H1 (cell line): ENCODE measurements at regions not wholly inside any gene's neighbourhood (a gene's known extent, or its start where the extent isn't known, plus 50 kb on each side); places are given as distances from the start of the nearest gene placed in this dataset.

Experiments used
- CTCF ChIA-PET: fragments of 300-600 bp; sonication (Branson Sonifier 250); formaldehyde crosslinking; loops from one replicate; lab custom pipeline; 2021; ENCODE audit not compliant: partially characterized antibody; lab: Charles Lee
- POLR2A ChIA-PET: fragments of 300-600 bp; sonication (Branson Sonifier 250); formaldehyde crosslinking; loops from one replicate; lab custom pipeline; 2021; ENCODE audit warnings: inconsistent platforms; ENCODE audit not compliant: partially characterized antibody; lab: Charles Lee
- DNase-seq, 2 experiments: peaks; one replicate each; pipeline versions ENCODE4 v3.0.0 to v3.0.0-alpha.2; 2010 to 2022; ENCODE audit warnings: low spot score in 2 of 2, low read depth in 1 of 2, mixed read lengths in 1 of 2
- FAIRE-seq: peaks from 2 replicates; lab custom pipeline; 2011; peaks lifted over from hg19 to GRCh38; lab: Jason Lieb, UNC
- H2AFZ ChIP-seq: 2 replicates; pipeline ENCODE4 v1.8.1; 2012; ENCODE audit warnings: low read length, inconsistent platforms
- H2AK5ac ChIP-seq: 2 replicates; pipeline ENCODE4 v1.6.1; 2013; ENCODE audit warnings: low read depth, low read length
- H2BK120ac ChIP-seq: replicated peaks from 2 replicates; pipeline ENCODE3; 2013; ENCODE audit warnings: low read depth, low read length, inconsistent platforms
- H2BK12ac ChIP-seq: 2 replicates; pipeline ENCODE4 v1.6.1; 2013; ENCODE audit warnings: low read depth, low read length
- H2BK15ac ChIP-seq: 2 replicates; pipeline ENCODE4 v1.6.1; 2013; ENCODE audit warnings: low read length
- H2BK20ac ChIP-seq: 2 replicates; pipeline ENCODE4 v1.6.1; 2013; ENCODE audit warnings: low read length
- H2BK5ac ChIP-seq: 2 replicates; pipeline ENCODE4 v1.6.1; 2013; ENCODE audit warnings: low read depth, low read length
- H3K14ac ChIP-seq: 2 replicates; pipeline ENCODE4 v1.6.1; 2013; ENCODE audit warnings: inconsistent platforms; ENCODE audit not compliant: insufficient read length
- H3K18ac ChIP-seq: 2 replicates; pipeline ENCODE4 v1.6.1; 2013; ENCODE audit warnings: low read length; ENCODE audit errors: extremely low read depth
- H3K23ac ChIP-seq: 2 replicates; pipeline ENCODE4 v1.6.1; 2013; ENCODE audit warnings: inconsistent platforms; ENCODE audit not compliant: insufficient read length
- H3K23me2 ChIP-seq: 2 replicates; pipeline ENCODE4 v1.6.1; 2013; ENCODE audit warnings: low read depth, low read length
- H3K27ac ChIP-seq: 2 replicates; pipeline ENCODE4 v1.6.1; 2011; ENCODE audit warnings: low read depth, low read length, inconsistent platforms
- H3K27me3 ChIP-seq, 4 experiments: replicated peaks in 1 of 4; 1 replicate in 1 of 4; 2 replicates in 3 of 4; pipeline versions ENCODE4 v1.6.1 to v1.8.1; 2011 to 2013; ENCODE audit warnings: low read length in 3 of 4, mild to moderate bottlenecking in 3 of 4, inconsistent platforms in 2 of 4, mixed read lengths in 2 of 4, moderate library complexity in 1 of 4; ENCODE audit not compliant: control insufficient read depth in 3 of 4, insufficient read depth in 3 of 4; ENCODE audit errors: extremely low read depth in 1 of 4
- H3K36me3 ChIP-seq, 4 experiments: 2 replicates each; pipeline versions ENCODE4 v1.6.1 to v1.8.1; 2011 to 2013; ENCODE audit warnings: mild to moderate bottlenecking in 4 of 4, low read length in 3 of 4, moderate library complexity in 2 of 4, control low read depth in 1 of 4, inconsistent platforms in 1 of 4; ENCODE audit not compliant: insufficient read depth in 4 of 4, control insufficient read depth in 2 of 4
- H3K4ac ChIP-seq: replicated peaks from 2 replicates; pipeline ENCODE3; 2013; ENCODE audit warnings: low read length, low read depth, mixed read lengths, inconsistent platforms; ENCODE audit not compliant: insufficient read length
- H3K4me1 ChIP-seq, 4 experiments: replicated peaks in 1 of 4; 1 replicate in 1 of 4; 2 replicates in 3 of 4; pipeline versions ENCODE4 v1.6.1 to v1.8.1; 2011 to 2013; ENCODE audit warnings: low read length in 3 of 4, inconsistent platforms in 2 of 4, mixed read lengths in 1 of 4; ENCODE audit not compliant: insufficient read depth in 4 of 4, control insufficient read depth in 3 of 4
- H3K4me2 ChIP-seq, 2 experiments: 2 replicates each; pipeline versions ENCODE4 v1.6.1 to v1.8.1; 2011 to 2013; ENCODE audit warnings: low read depth in 2 of 2, low read length in 2 of 2, control low read depth in 1 of 2, inconsistent platforms in 1 of 2, mild to moderate bottlenecking in 1 of 2; ENCODE audit not compliant: insufficient read depth in 1 of 2
- H3K4me3 ChIP-seq, 4 experiments: fragments of 200-600, 300-600 bp in 1 of 4; sonication (generic), shearing (Covaris generic), sonication (Bioruptor Twin) in 1 of 4; 2 replicates each; pipeline versions ENCODE4 v1.5.1 to v1.8.1; 2011 to 2016; ENCODE audit warnings: low read length in 4 of 4, low read depth in 3 of 4, control low read depth in 2 of 4, inconsistent platforms in 2 of 4, mild to moderate bottlenecking in 2 of 4, mixed read lengths in 1 of 4, moderate library complexity in 1 of 4; ENCODE audit not compliant: insufficient read depth in 2 of 4; ENCODE audit errors: extremely low read depth in 1 of 4
- H3K56ac ChIP-seq: replicated peaks from 2 replicates; pipeline ENCODE3; 2013; ENCODE audit warnings: low read depth, mild to moderate bottlenecking, mixed read lengths, low read length, inconsistent platforms; ENCODE audit not compliant: insufficient read length
- H3K79me1 ChIP-seq: 2 replicates; pipeline ENCODE4 v1.6.1; 2013; ENCODE audit warnings: low read depth, low read length, control low read depth
- H3K79me2 ChIP-seq, 2 experiments: 2 replicates each; pipeline versions ENCODE4 v1.6.1 to v1.8.1; 2012 to 2013; ENCODE audit warnings: low read length in 2 of 2, mild to moderate bottlenecking in 2 of 2, inconsistent platforms in 1 of 2; ENCODE audit not compliant: insufficient read depth in 2 of 2, control insufficient read depth in 1 of 2
- H3K9ac ChIP-seq, 4 experiments: replicated peaks in 1 of 4; 1 replicate in 1 of 4; 2 replicates in 3 of 4; pipeline versions ENCODE4 v1.6.1 to v1.8.1; 2011 to 2013; ENCODE audit warnings: low read depth in 3 of 4, low read length in 3 of 4, control low read depth in 2 of 4, mild to moderate bottlenecking in 2 of 4, moderate library complexity in 2 of 4, inconsistent platforms in 1 of 4; ENCODE audit errors: extremely low read depth in 1 of 4
- H3K9me3 ChIP-seq, 2 experiments: 2 replicates each; pipeline versions ENCODE4 v1.6.1 to v1.8.1; 2012 to 2013; ENCODE audit warnings: mild to moderate bottlenecking in 2 of 2, moderate library complexity in 2 of 2, control low read depth in 1 of 2, inconsistent platforms in 1 of 2, low read depth in 1 of 2, low read length in 1 of 2, mixed read lengths in 1 of 2; ENCODE audit not compliant: insufficient read depth in 2 of 2
- H4K20me1 ChIP-seq, 2 experiments: replicated peaks in 1 of 2; 2 replicates each; pipeline versions ENCODE3 to v1.8.1; 2011 to 2013; ENCODE audit warnings: inconsistent platforms in 2 of 2, low read length in 2 of 2, mild to moderate bottlenecking in 1 of 2; ENCODE audit not compliant: insufficient read depth in 2 of 2, control insufficient read depth in 1 of 2
- H4K5ac ChIP-seq: 2 replicates; pipeline ENCODE4 v1.6.1; 2013; ENCODE audit warnings: low read length, low read depth, mixed read lengths, inconsistent platforms; ENCODE audit not compliant: insufficient read length
- H4K8ac ChIP-seq: 2 replicates; pipeline ENCODE4 v1.8.0; 2013; ENCODE audit warnings: mild to moderate bottlenecking, moderate library complexity, low read length, inconsistent platforms; ENCODE audit not compliant: insufficient read depth; ENCODE audit errors: extremely low read depth
- H4K91ac ChIP-seq: replicated peaks from 2 replicates; pipeline ENCODE3; 2013; ENCODE audit warnings: low read length, mixed read lengths, inconsistent platforms; ENCODE audit not compliant: insufficient read length
- GTF2F1 ChIP-seq: IDR thresholded peaks from 2 replicates; pipeline ENCODE4 v1.6.1; 2012; ENCODE audit warnings: low read depth, low read length, improper control_type of control experiment, borderline replicate concordance
- KDM1A ChIP-seq: fragments of 200-600, 300-600 bp; sonication (generic); IDR thresholded peaks from 2 replicates; pipeline ENCODE4 v1.7.1; 2016; ENCODE audit warnings: mild to moderate bottlenecking, low read length, borderline replicate concordance
- TEAD4 ChIP-seq: IDR thresholded peaks from 2 replicates; pipeline ENCODE4 v1.6.1; 2012; ENCODE audit warnings: low read depth, low read length, inconsistent platforms, mixed read lengths
- WGBS, 2 experiments: shearing (Covaris generic) in 1 of 2; methylation state at CpG; one replicate each; pipeline versions ENCODE4 v1.1.6 to v1.1.7; 2013 to 2015; ENCODE audit warnings: low lambda C conversion rate in 2 of 2, mixed read lengths in 2 of 2, inconsistent platforms in 1 of 2, low coverage in 1 of 2, missing lambda C conversion rate in 1 of 2; ENCODE audit not compliant: insufficient replicate concordance in 2 of 2, insufficient coverage in 1 of 2, insufficient read length in 1 of 2; ENCODE audit errors: extremely low coverage in 1 of 2, missing lambda C conversion rate in 1 of 2; 5-methylcytosine and 5-hydroxymethylcytosine counted together

DNA sequence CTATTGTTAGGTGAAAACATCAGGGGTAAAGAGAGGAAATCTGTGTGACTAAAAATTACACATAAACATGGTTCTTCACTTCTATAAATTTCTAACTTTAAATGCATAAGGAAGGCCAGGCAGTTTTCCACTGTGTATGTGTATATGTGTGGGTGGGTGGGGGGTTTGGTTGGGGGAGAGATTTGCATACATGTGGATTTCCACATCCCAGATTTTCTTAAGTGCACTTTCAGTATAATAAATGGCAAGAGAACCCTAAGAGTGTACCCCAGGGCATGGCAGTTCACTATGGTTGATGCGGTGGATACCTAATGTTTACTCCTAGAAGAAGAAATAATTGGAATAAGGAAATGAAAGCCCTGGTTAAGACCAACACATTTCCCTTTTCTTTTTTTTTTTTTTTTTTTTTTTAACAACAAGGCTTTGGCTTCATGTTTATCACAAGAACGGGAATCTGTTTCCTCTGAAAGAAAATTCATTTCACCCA is 451.8 kb upstream of the CCL2 start:
- Histone ChIP-seq H3K9ac (no peak overlapping the region), H2BK5ac (no peak overlapping the region), H3K23ac (no peak overlapping the region), H3K56ac (no peak overlapping the region), H3K14ac (no peak overlapping the region), H3K9me3 (no peaks in the 10 kb centered on the region), H2BK15ac (no peak overlapping the region), H2BK12ac (no peak overlapping the region), H4K20me1 (no peaks in the 10 kb centered on the region), H3K36me3 (no peaks in the 10 kb centered on the region), H2BK120ac (no peak overlapping the region), H4K8ac (no peak overlapping the region), H3K18ac (no peak overlapping the region), H3K4me3 (no peak overlapping the region), H3K79me2 (no peaks in the 10 kb centered on the region), H2AFZ (no peak overlapping the region), H3K79me1 (no peaks in the 10 kb centered on the region), H4K91ac (no peak overlapping the region), H3K23me2 (no peaks in the 10 kb centered on the region), H3K4me1 (peaks cover 0 to 9% (median 3%) of the 10 kb centered on the region in 4 experiments; a peak in 4 of 7 replicates), H4K5ac (no peak overlapping the region), H3K27ac (no peak overlapping the region), H2AK5ac (no peak overlapping the region), H3K27me3 (no peaks in the 10 kb centered on the region), H2BK20ac (no peak overlapping the region), H3K4ac (no peak overlapping the region), H3K4me2 (no peak overlapping the region)
- ChIA-PET POLR2A (no interaction called here), CTCF (interaction anchor here (0.5 kb wide), 1 partner anchor 52 kb away, joined by 3 read pairs; no protein-coding TSS in a partner anchor)
- FAIRE-seq (no peak), DNase-seq (no peak)
- WGBS, 2 experiments: 85% methylated on average over 2 of the region's 2 CpGs; no CpG with 5 or more reads in 1 of the 2 experiments
- TF ChIP-seq GTF2F1 (no peak), TEAD4 (no peak), KDM1A (no peak)
